NB4 (cell line): ENCODE measurements at regions not wholly inside any gene's neighbourhood (a gene's known extent, or its start where the extent isn't known, plus 50 kb on each side); places are given as distances from the start of the nearest gene placed in this dataset.

ENCODE experiments used
- DNase-seq: peaks from one replicate; pipeline ENCODE4 v3.0.0; 2010; ENCODE audit warnings: low read depth
- H3K4me3 ChIP-seq: one replicate; pipeline ENCODE4 v1.5.1; 2011; ENCODE audit warnings: mild to moderate bottlenecking, low read depth, low read length, moderate library complexity
- MYC ChIP-seq: IDR thresholded peaks from 2 replicates; pipeline ENCODE4 v1.6.1; 2011; ENCODE audit warnings: low read depth, low read length
- POLR2A ChIP-seq: IDR thresholded peaks from 2 replicates; pipeline ENCODE4 v1.6.1; 2011; ENCODE audit warnings: mild to moderate bottlenecking; ENCODE audit not compliant: insufficient read length; ENCODE audit errors: extremely low read depth
- TF ChIP-seq, protein P1 (sequence below): IDR thresholded peaks from one replicate; pipeline ENCODE4 v1.5.1; 2012; ENCODE audit warnings: low read depth, low read length
- TF ChIP-seq, protein P2 (sequence below): IDR thresholded peaks from 2 replicates; pipeline ENCODE4 v1.6.1; 2011; ENCODE audit warnings: low read depth, low read length

- DNase-seq = no peak
- H3K4me3 ChIP-seq = no peak overlapping the region
- TF ChIP-seq, protein P1, sequence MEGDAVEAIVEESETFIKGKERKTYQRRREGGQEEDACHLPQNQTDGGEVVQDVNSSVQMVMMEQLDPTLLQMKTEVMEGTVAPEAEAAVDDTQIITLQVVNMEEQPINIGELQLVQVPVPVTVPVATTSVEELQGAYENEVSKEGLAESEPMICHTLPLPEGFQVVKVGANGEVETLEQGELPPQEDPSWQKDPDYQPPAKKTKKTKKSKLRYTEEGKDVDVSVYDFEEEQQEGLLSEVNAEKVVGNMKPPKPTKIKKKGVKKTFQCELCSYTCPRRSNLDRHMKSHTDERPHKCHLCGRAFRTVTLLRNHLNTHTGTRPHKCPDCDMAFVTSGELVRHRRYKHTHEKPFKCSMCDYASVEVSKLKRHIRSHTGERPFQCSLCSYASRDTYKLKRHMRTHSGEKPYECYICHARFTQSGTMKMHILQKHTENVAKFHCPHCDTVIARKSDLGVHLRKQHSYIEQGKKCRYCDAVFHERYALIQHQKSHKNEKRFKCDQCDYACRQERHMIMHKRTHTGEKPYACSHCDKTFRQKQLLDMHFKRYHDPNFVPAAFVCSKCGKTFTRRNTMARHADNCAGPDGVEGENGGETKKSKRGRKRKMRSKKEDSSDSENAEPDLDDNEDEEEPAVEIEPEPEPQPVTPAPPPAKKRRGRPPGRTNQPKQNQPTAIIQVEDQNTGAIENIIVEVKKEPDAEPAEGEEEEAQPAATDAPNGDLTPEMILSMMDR = no peak
- TF ChIP-seq MYC = no peak
These were observed 50.5 kb upstream of the DTNBP1 start for GRCh38 chr6:15713325-15713724.

GRCh38 chr6:15712797-15713196, 50.0 kb upstream of the DTNBP1 start:
- no peak for TF ChIP-seq MYC
- TF ChIP-seq, protein P1 = no peak
- TF ChIP-seq, protein P2, sequence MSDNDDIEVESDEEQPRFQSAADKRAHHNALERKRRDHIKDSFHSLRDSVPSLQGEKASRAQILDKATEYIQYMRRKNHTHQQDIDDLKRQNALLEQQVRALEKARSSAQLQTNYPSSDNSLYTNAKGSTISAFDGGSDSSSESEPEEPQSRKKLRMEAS = no peak
- TF ChIP-seq POLR2A = no peak
- H3K4me3 ChIP-seq = no peak overlapping the region
- no peak for DNase-seq
